Transverse colon (tissue), 4 donors: ENCODE measurements at regions not wholly inside any gene's neighbourhood (a gene's known extent, or its start where the extent isn't known, plus 50 kb on each side); places are given as distances from the start of the nearest gene placed in this dataset.

Source experiments
- CTCF ChIP-seq, 5 experiments: fragments of 200-600 bp in 3 of 5; fragments of 450-650 bp in 2 of 5; sonication (generic) in 3 of 5; IDR thresholded peaks; 1 replicate in 2 of 5; 2 replicates in 3 of 5; pipeline ENCODE4 v1.5.1; 2016 to 2017; ENCODE audit warnings: antibody characterized with exemption in 5 of 5, inconsistent platforms in 3 of 5, mild to moderate bottlenecking in 2 of 5, moderate library complexity in 1 of 5
- POLR2A ChIP-seq: fragments of 450-650 bp; IDR thresholded peaks from one replicate; pipeline ENCODE4 v1.6.1; 2016; ENCODE audit warnings: antibody characterized with exemption, mild to moderate bottlenecking, moderate library complexity
- POLR2AphosphoS5 ChIP-seq, 3 donors: sonication (generic); formaldehyde crosslinking; IDR thresholded peaks; one replicate each; pipeline ENCODE4 v1.6.1; 2016; ENCODE audit warnings: antibody characterized with exemption in 3 of 3

- TF ChIP-seq CTCF (IDR thresholded peaks at IDR 0.05) (no peak), POLR2A (no peak), POLR2AphosphoS5 (IDR thresholded peaks at IDR 0.05) (no peak)
Measured at GRCh38 chr1:198082576-198082975, 74.2 kb upstream of the NEK7 start.
